ENCODE measurements at regions not wholly inside any gene's neighbourhood (a gene's known extent, or its start where the extent isn't known, plus 50 kb on each side); places are given as distances from the start of the nearest gene placed in this dataset.

DNA sequence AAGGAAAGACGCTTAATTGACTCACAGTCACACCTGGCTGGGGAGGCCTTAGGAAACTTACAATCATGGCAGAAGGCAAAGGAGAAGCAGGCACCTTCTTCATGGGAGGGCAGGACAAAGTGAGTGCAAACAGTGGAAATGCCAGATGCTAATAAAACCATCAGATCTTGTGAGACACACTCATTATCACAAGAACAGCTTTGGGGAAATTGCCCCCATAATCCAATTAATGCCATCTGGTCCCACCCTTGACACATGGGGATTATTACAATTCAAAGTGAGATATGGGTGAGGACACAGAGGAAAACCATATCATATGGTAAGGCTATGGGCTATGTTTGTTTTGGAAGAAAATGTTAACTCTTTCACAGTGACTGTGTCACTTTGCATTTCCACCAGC is 1272.5 kb upstream of the CELF2 start:
- no peaks in the 10 kb centered on the region for H3K4me1 ChIP-seq (ENCODE audit: control insufficient read depth, insufficient read depth, low read length)
- DNase-seq (ENCODE audit: low read depth, low spot score): no peak
- no peak overlapping the region for H3K4me2 ChIP-seq (ENCODE audit: control insufficient read depth, insufficient read depth)
- no peaks in the 10 kb centered on the region for H4K20me1 ChIP-seq (ENCODE audit: control insufficient read depth, insufficient read depth)
- TF ChIP-seq TCF3 (IDR thresholded peaks at IDR 0.05; ENCODE audit: borderline replicate concordance, insufficient read depth, low read depth, low read length) (no peak), PAX8 (IDR thresholded peaks at IDR 0.05) (no peak), SPI1 (IDR thresholded peaks at IDR 0.05; ENCODE audit: borderline replicate concordance, insufficient read depth, low read depth, low read length) (no peak)
- FAIRE-seq: no peak
- no peaks in the 10 kb centered on the region for H3K79me2 ChIP-seq (ENCODE audit: control insufficient read depth, insufficient read depth, low read length)
- ChIA-PET POLR2A (no interaction called here), SMC1A (ENCODE audit: uncharacterized antibody, unreplicated experiment) (no interaction called here), CTCF (no interaction called here), RAD21 (ENCODE audit: unreplicated experiment) (no interaction called here)
- BruUV-seq (replicated peaks): no TSS peak
- H3K27me3 ChIP-seq (replicated peaks in 1 of 2; ENCODE audit: control insufficient read depth in 2 of 2, insufficient read depth in 2 of 2, low read length in 1 of 2): no peaks in the 10 kb centered on the region
- no peak overlapping the region for H2AFZ ChIP-seq (ENCODE audit: control insufficient read depth, low read depth, low read length)
- H3K9me3 ChIP-seq (replicated peaks; ENCODE audit: control insufficient read depth, insufficient read depth, low read length): no peaks in the 10 kb centered on the region
- H3K9ac ChIP-seq (ENCODE audit: control insufficient read depth, insufficient read depth, low read length): no peak overlapping the region
- intact Hi-C loops (cut with micrococcal nuclease; ENCODE audit: unreplicated experiment) (no loop called here), in situ Hi-C loops (cut with MboI) (no loop called here)
- no peaks in the 10 kb centered on the region for H3K36me3 ChIP-seq (ENCODE audit: control insufficient read depth in 2 of 2, insufficient read depth in 2 of 2, low read length in 1 of 2)
- no peak overlapping the region for H3K4me3 ChIP-seq
- 0% methylated on average over 1 of the region's 1 CpG for WGBS (ENCODE audit: insufficient coverage, insufficient replicate concordance, low lambda C conversion rate, missing lambda C conversion rate)
- ATAC-seq: no peak
- H3K27ac ChIP-seq (ENCODE audit: control insufficient read depth, insufficient read depth): no peak overlapping the region

DNA sequence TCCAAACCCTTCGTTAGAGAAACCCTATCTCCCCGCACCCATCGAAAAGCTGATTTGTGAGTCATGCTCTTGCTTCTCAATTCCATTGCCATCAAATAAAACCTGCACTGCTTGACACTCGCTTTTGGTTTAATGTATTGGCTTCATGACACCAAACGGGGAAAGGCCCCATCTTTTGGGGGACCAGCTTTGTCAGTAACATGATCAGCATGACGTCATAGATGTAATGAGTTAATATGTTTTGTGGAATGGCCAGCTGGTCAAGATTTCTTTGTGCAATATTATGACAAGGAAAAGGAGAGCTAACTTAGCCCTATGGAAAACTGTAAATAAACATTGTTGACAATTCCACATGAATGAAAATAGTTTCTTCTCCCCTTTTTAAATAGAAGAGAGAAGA is 1260.5 kb upstream of the CELF2 start:
- Histone ChIP-seq H2AFZ (ENCODE audit: control insufficient read depth, low read depth, low read length) (no peak overlapping the region), H3K27ac (ENCODE audit: control insufficient read depth, insufficient read depth) (no peak overlapping the region), H3K27me3 (replicated peaks in 1 of 2; ENCODE audit: control insufficient read depth in 2 of 2, insufficient read depth in 2 of 2, low read length in 1 of 2) (no peaks in the 10 kb centered on the region), H3K4me3 (no peak overlapping the region), H3K4me2 (ENCODE audit: control insufficient read depth, insufficient read depth) (no peak overlapping the region), H3K79me2 (ENCODE audit: control insufficient read depth, insufficient read depth, low read length) (no peaks in the 10 kb centered on the region), H3K36me3 (ENCODE audit: control insufficient read depth in 2 of 2, insufficient read depth in 2 of 2, low read length in 1 of 2) (no peaks in the 10 kb centered on the region), H4K20me1 (ENCODE audit: control insufficient read depth, insufficient read depth) (no peaks in the 10 kb centered on the region), H3K4me1 (ENCODE audit: control insufficient read depth, insufficient read depth, low read length) (no peaks in the 10 kb centered on the region), H3K9ac (ENCODE audit: control insufficient read depth, insufficient read depth, low read length) (no peak overlapping the region), H3K9me3 (replicated peaks; ENCODE audit: control insufficient read depth, insufficient read depth, low read length) (no peaks in the 10 kb centered on the region)
- ChIA-PET RAD21 (ENCODE audit: unreplicated experiment) (no interaction called here), CTCF (no interaction called here), SMC1A (ENCODE audit: uncharacterized antibody, unreplicated experiment) (no interaction called here), POLR2A (no interaction called here)
- 39% methylated on average over 6 of the region's 6 CpGs for WGBS (ENCODE audit: insufficient coverage, insufficient replicate concordance, low lambda C conversion rate, missing lambda C conversion rate)
- in situ Hi-C loops (cut with MboI) (no loop called here), intact Hi-C loops (cut with micrococcal nuclease; ENCODE audit: unreplicated experiment) (no loop called here)
- FAIRE-seq: no peak
- ATAC-seq: no peak
- no peak for DNase-seq (ENCODE audit: low read depth, low spot score)
- BruUV-seq (replicated peaks): no TSS peak
- no peak for TF ChIP-seq NR2F1 (conservative IDR thresholded peaks at IDR 0.05)
- no peak for TF ChIP-seq SIN3A (IDR thresholded peaks at IDR 0.05; ENCODE audit: low read depth, low read length)
- TF ChIP-seq SMAD5 (IDR thresholded peaks at IDR 0.05; ENCODE audit: low read depth): no peak
- TF ChIP-seq, protein P1, sequence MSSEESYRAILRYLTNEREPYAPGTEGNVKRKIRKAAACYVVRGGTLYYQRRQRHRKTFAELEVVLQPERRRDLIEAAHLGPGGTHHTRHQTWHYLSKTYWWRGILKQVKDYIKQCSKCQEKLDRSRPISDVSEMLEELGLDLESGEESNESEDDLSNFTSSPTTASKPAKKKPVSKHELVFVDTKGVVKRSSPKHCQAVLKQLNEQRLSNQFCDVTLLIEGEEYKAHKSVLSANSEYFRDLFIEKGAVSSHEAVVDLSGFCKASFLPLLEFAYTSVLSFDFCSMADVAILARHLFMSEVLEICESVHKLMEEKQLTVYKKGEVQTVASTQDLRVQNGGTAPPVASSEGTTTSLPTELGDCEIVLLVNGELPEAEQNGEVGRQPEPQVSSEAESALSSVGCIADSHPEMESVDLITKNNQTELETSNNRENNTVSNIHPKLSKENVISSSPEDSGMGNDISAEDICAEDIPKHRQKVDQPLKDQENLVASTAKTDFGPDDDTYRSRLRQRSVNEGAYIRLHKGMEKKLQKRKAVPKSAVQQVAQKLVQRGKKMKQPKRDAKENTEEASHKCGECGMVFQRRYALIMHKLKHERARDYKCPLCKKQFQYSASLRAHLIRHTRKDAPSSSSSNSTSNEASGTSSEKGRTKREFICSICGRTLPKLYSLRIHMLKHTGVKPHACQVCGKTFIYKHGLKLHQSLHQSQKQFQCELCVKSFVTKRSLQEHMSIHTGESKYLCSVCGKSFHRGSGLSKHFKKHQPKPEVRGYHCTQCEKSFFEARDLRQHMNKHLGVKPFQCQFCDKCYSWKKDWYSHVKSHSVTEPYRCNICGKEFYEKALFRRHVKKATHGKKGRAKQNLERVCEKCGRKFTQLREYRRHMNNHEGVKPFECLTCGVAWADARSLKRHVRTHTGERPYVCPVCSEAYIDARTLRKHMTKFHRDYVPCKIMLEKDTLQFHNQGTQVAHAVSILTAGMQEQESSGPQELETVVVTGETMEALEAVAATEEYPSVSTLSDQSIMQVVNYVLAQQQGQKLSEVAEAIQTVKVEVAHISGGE (CRISPR knock-in tag; IDR thresholded peaks at IDR 0.05): no peak
- TF ChIP-seq JUND (IDR thresholded peaks at IDR 0.05; ENCODE audit: low read depth, low read length): no peak
- no peak for TF ChIP-seq TAF1 (IDR thresholded peaks at IDR 0.05; ENCODE audit: borderline replicate concordance, low read depth, low read length)
- TF ChIP-seq LARP7 (IDR thresholded peaks at IDR 0.05): no peak
- TF ChIP-seq, protein P2, sequence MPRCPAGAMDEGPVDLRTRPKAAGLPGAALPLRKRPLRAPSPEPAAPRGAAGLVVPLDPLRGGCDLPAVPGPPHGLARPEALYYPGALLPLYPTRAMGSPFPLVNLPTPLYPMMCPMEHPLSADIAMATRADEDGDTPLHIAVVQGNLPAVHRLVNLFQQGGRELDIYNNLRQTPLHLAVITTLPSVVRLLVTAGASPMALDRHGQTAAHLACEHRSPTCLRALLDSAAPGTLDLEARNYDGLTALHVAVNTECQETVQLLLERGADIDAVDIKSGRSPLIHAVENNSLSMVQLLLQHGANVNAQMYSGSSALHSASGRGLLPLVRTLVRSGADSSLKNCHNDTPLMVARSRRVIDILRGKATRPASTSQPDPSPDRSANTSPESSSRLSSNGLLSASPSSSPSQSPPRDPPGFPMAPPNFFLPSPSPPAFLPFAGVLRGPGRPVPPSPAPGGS (IDR thresholded peaks at IDR 0.05; ENCODE audit: borderline replicate concordance, insufficient read depth, low read depth, low read length, poor library complexity, severe bottlenecking): no peak
- no peak for TF ChIP-seq SMARCA5 (IDR thresholded peaks at IDR 0.05)
- TF ChIP-seq FOXK2 (IDR thresholded peaks at IDR 0.05): no peak
- TF ChIP-seq RUNX3 (IDR thresholded peaks at IDR 0.05; ENCODE audit: low read length): no peak
- no peak for TF ChIP-seq BRCA1 (IDR thresholded peaks at IDR 0.05; ENCODE audit: low read depth, low read length)
